EL (cell line): ENCODE measurements at regions not wholly inside any gene's neighbourhood (a gene's known extent, or its start where the extent isn't known, plus 50 kb on each side); places are given as distances from the start of the nearest gene placed in this dataset.

Source experiments
- DNase-seq: peaks from one replicate; pipeline ENCODE4 v3.0.0-alpha.2; 2016

GRCh38 chr5:20615888-20616563 is 628.0 kb upstream of the CDH18 start:
- DNase-seq = no peak

- no peak for DNase-seq
Measured at GRCh38 chr5:20611620-20612019, 623.6 kb upstream of the CDH18 start.

GRCh38 chr5:20610681-20611080 is 622.7 kb upstream of the CDH18 start:
- no peak for DNase-seq

GRCh38 chr5:20609126-20609525 is 621.1 kb upstream of the CDH18 start:
- no peak for DNase-seq

- no peak for DNase-seq
Measured at GRCh38 chr5:20608567-20608966, 620.6 kb upstream of the CDH18 start.

- no peak for DNase-seq
Measured at GRCh38 chr5:20605732-20606525, 617.9 kb upstream of the CDH18 start.

GRCh38 chr5:20604992-20605391 is 617.0 kb upstream of the CDH18 start:
- no peak for DNase-seq

- DNase-seq = no peak
Measured at GRCh38 chr5:20601678-20602100, 613.7 kb upstream of the CDH18 start.

GRCh38 chr5:20590356-20590755 is 602.4 kb upstream of the CDH18 start:
- no peak for DNase-seq

GRCh38 chr5:20575571-20575970 is 587.6 kb upstream of the CDH18 start:
- no peak for DNase-seq

- DNase-seq = no peak
Measured at GRCh38 chr5:20574576-20574975, 586.6 kb upstream of the CDH18 start.

- DNase-seq = peak; percentile 8
Measured at GRCh38 chr5:20572614-20573013, 584.6 kb upstream of the CDH18 start.

GRCh38 chr5:20570486-20570885 is 582.5 kb upstream of the CDH18 start:
- DNase-seq = no peak

- DNase-seq = no peak
Measured at GRCh38 chr5:20562544-20562943, 574.5 kb upstream of the CDH18 start.

GRCh38 chr5:20559845-20560244 is 571.8 kb upstream of the CDH18 start:
- DNase-seq = no peak

GRCh38 chr5:20556115-20556763 is 568.2 kb upstream of the CDH18 start:
- peak; percentile 1 for DNase-seq

GRCh38 chr5:20555034-20555433 is 567.0 kb upstream of the CDH18 start:
- no peak for DNase-seq

GRCh38 chr5:20554001-20554400 is 566.0 kb upstream of the CDH18 start:
- DNase-seq = no peak

GRCh38 chr5:20537911-20538703 is 550.1 kb upstream of the CDH18 start:
- DNase-seq = no peak

GRCh38 chr5:20536813-20537212 is 548.8 kb upstream of the CDH18 start:
- no peak for DNase-seq

GRCh38 chr5:20536341-20536740 is 548.3 kb upstream of the CDH18 start:
- no peak for DNase-seq

- no peak for DNase-seq
Measured at GRCh38 chr5:20528471-20528870, 540.5 kb upstream of the CDH18 start.

- no peak for DNase-seq
Measured at GRCh38 chr5:20524991-20525529, 537.1 kb upstream of the CDH18 start.
